GM19023 (cell line): ENCODE measurements at regions not wholly inside any gene's neighbourhood (a gene's known extent, or its start where the extent isn't known, plus 50 kb on each side); places are given as distances from the start of the nearest gene placed in this dataset.

Source experiments
- ATAC-seq: cut with Tn5 transposase; IDR thresholded peaks from one replicate; pipeline ENCODE4 v1.9.1; 2021; ENCODE audit warnings: mild to moderate bottlenecking, moderate library complexity; ENCODE audit not compliant: unreplicated experiment

DNA sequence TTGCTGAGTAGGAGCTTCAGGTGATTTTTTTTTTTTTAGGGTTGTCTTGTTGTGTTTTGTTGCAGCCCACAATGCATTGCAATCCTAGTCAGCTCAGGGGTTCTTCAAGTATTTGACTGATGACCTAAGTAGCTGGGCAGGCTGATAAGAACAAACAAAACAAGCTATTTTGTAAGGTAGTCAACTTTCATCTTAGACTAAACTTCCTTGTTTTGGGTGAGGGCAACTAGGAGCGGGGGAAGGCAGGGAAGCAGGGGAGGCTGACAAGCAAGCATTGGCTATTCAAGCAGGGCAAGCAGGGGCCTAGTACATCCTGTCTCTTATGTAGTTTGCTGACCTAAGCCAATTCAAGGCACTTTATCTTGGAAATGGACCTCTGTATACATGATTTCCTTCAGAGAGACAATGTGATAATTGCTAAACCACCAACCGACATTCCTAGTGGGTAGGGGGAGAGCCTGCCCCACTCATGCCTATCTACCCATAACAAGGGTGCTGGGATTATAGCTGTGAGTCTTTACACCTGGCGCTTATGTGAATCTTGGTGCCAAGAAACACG is 163.3 kb upstream of the PRKCQ start:
- ATAC-seq: no peak

DNA sequence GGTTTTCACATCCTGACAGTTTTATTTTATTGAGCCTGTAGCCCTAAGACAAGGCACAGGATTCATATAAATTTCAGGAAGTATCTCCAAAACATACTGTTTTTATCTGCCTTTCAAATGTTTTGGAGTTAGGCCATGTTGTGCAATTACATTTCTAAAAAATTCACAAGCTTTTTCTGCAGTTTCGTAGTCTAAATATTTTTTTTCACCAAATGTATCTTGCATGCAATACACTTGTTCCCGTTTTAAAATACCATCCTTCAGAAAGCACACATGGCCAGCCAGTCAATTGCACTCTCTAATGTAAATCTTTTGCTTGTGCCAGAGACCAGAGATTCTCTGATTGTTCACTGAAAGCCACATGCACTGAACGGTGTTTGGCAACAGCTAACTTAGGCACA is 161.5 kb upstream of the PRKCQ start:
- no peak for ATAC-seq

DNA sequence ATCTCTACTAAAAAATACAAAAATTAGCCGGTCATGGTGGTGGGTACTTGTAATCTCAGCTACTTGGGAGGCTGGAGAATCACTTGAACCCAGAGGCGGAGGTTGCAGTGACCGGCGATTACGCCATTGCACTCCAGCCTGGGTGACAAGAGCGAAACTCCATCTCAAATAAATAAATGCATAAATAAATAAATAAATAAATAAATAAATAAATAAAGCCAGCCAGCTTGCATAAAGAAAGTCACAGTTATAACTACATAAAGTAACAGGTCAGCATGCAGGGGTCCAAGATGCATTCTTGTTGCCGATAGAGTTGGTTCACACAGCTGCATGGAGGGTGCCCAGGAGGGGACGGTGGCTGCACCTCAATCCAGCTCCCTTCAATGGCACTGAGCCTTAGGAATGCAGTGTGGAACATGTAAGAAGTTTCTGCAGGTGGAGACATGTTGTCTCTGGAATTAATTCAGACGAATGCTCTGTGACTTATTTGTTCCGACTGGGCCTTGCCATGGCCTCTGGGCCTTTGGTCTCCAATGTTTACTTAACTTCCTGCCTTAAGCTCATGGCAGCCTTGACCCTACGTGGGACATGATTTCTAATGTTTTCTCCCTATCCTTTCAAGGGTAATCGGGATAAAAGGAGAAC is 159.6 kb upstream of the PRKCQ start:
- ATAC-seq: no peak

DNA sequence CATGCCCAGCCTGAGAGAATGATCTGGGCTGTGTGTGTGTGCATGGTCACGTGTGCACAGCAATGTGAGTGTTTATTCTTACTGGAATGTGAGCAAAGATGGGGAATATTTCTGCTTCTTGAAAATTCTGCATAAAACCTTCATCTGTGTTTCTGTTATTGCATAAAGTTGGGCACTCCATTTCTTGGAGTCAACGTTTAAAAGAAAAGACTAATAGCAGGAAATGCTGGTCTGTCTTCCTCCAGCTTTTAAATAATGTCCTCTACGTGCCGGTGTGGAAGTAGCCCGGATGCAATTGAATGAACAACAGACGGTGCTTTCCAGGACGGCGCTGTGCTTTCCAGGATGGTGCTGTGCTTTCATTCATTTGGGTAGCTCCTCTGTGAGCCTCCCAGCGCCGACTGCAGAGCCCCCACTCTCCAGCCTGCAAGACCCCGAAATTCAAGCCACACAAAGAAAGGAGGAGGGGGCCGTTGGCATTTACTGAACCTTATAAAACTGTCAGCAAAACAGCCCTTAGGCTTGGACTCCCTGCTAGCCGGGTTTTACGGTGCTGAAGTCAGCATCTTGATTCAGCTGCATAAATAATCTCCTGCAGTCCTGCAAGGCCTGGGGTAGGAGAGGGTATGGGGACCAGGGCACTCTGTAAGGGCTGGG is 158.2 kb upstream of the PRKCQ start:
- ATAC-seq: no peak

DNA sequence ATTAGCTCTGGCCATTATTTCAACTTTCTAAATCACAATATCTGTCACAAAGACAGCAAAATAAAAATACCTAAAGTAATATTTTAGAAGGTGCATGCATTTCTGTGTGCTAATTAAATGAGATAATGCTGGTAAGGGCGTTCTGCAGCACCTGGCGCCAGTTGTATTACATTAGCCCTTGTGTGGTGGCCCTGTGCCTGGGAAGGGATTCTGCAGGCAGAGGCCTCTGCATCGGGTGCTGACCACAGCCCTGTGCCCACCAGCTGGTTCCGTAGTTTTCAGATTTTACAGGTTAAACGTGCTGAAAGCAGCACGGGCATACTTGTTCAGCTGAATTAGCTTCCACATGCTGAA is 157.7 kb upstream of the PRKCQ start:
- no peak for ATAC-seq

DNA sequence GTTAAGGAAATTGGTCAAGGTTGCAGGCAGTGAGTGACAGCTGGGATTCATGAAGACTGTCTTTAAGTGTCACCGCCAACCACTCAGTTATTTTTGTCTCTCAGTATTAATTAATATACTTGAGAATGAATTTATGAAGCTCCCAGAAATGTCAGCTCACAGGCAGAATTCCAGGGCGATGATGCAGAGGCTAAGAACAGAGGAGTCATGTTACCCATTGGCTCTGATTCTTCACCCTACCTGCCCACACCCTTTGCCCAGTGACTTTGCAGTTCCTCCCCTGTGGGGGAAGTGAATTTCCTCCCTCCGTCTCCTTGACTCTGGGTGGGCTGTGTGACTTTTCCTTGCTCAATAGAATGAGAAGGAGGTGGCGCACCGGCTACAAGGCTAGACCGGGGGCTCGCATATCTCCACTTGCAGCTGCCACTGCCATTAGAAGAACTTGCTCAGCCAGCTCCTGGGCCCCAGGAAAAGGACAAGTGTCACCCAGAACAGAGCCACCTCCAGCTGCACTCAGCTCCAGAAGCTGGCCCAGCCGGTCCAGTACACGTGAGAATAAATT is 157.1 kb upstream of the PRKCQ start:
- ATAC-seq: no peak

DNA sequence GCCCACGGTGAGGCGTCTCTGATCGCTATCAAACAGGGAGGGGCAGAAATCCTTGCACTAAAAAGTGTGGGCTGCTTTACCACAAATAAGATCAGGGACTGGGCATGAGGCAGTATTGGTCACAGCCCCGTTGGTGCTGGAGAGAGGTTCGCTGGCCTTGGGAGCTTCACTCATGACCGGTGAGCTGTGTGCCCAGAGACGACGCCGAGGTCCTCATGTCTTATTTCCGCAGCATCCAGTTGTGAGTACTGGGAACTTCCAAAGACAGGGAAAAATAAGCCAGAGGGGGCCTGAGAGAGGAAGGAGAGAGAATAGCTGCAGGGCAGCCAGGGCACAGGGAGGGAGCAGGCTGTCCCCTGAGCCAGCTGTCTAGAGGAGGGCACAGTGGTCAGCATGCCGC is 154.2 kb upstream of the PRKCQ start:
- ATAC-seq: no peak

DNA sequence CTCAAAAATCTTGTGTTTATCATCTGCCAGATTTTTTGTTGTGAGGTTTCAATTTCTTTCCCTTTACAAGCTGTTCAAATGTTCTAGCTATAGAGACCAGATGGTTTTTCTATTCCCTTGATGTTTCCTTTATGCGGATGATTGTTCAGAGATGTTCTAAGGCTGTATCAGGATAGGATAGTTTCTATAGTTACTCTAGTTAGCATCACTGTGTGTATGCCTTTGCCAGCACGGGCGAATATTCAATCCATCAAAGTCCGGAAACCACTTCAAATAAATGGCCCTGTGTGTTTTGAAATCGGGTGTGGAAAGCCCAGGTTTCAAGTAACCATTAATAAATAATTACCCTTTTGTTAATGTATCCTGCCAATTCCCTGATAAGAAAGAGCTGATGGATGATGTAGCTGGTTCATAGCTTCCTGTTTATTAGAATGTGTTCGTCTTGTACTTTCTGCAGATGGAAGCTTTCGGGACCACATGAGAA is 149.8 kb upstream of the PRKCQ start:
- no peak for ATAC-seq

DNA sequence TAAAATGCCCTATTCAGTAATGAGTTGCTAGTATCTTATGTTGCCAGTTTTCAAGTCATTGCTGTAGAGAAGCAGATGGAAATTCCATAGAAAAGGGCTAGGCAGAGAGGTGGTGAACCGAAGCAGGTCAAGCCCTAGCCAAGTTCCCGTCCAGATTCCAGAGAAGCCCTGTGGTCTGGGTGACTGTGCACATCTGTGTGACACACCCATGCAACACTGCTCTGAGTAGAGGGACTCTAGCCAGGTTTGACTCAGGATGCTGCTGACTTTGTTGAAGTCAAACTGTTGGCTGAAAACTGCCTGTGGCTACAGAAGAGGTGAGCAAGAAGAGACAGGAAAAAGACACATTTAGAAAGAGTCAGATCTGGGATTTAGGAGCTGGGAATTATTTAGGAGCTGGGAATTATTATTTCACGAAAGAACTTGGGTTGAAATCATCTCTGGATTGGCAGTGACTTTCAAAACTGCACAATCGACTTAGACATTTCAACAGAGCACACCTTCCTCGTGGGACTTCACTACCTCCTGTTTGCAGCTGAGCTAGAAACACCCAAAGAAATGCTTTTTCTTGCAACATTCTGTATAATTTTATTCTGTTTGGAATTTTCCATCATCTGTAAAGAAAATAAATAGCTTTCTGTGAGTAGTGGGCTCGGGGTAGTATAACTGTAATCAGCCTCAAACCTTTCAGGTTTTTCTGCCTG is 149.1 kb upstream of the PRKCQ start:
- ATAC-seq: no peak

DNA sequence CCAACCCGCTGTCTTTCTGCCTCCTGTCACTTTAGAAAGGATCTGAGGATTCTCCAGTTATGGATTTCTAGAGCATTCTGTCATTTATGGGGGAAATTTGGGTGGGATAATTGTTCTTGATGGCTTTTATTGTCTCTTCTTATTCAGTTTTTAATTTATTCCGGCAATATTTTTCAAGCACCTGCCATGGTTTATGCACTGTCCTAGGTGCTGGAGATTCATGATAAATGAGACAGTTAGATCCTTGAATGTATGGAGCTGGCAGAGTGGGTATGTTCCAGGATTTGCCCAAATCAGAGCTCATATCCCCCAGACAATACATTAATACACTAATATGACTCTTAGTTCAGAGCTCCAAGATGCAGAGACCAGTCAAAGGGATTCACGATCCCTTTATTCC is 146.8 kb upstream of the PRKCQ start:
- ATAC-seq: no peak

DNA sequence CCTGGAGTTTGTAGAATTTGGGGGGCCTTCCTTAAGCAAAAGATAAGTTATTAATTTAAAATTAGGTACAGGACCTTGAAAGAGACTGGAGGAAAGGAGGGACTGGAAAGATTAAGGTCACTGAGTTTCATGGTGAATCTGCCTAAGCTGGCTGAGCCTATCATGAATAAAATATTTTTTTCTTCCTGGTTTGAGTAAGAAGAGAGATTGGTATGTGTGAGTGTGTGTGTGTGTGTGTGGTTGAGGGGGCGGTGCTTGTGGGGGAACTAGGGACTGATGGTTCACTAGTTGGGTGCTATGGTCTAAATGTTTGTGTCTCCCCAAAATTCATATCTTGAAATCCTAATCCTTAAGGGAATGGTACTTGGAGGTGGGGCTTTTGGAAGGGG is 142.5 kb upstream of the PRKCQ start:
- no peak for ATAC-seq

DNA sequence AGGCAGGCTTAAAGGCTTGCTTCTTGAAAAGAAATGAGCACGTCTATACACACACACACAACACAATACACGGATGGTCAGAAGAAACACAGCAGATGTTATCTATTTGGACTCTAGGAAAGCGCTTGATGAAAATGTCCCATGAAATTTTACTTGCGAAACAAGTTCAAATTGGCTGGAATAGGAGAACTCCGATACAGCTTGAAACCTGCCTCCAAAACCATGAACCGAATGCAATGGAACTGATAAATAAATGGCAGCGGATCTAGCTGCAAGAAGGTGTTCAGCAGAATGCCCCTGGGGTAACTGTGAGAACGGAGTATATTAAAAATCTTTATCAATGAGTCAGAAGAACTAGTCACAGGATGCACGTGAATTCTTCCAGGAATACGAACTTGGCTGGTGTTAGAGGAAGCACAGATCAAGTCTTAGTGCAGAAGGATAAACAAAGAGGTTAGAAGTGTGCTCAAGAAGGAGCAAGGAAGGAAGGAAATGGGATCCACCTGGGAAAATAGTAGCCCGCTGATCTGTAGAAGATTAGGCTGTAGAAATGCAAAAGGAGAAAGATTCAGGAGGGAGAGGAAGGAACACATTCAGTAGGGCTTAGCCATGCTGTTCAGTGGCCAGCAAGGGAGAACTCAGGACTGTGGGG is 142.0 kb upstream of the PRKCQ start:
- ATAC-seq: no peak

DNA sequence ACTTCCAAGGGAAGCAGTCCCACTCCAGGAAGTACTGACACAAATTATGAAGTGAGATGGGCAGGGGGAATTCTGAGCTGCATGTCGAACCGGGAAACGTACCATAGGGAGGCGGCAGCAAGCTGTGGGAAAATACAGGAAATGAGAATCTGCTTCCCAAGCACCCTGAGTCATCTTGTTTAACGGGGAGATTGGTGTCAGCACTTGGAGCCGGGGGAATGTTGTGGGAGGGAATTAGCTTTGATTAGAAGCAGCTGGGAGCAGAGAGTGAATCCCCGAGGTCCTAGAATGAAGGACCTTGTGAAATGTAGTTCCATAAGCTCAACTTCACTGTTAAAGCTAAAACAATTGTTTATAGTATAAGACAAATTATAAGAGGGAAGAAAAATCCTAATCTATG is 141.4 kb upstream of the PRKCQ start:
- no peak for ATAC-seq

DNA sequence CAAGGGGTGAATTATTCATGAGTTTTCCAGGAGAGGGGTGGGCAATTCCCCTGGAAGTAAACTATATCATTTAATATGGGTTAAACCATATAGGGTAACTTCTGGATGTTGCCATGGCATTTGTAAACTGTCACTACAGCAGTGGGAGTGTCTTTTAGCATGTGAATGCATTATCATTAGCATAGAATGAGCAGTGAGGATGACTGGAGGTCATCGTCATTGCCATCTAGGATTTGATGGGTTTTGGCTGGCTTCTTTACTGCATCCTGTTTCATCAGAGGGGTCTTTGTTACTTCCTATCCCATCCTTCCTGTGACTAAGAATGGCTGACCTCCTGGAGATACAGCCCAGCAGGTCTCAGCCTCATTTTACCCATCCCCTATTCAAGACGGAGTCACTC is 139.5 kb upstream of the PRKCQ start:
- no peak for ATAC-seq

DNA sequence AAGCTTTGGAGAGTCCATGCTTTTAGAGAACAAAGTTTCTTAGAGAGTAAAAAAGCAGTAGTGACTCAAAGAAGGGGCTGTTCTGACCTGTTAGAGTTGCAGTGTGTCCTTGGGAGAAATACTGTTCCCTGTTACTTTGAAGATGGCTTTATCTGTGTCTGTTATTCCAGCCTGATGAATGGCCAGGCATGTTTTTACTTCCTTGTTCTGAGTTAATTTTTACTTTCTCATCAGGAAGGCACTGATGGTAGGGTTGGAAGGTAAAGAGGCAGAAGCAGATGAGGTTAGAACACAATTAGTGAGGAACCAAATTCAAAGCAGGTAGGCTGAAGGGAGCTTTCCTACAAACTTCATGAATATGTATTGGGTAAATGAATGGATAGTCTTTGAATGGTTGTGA is 138.5 kb upstream of the PRKCQ start:
- no peak for ATAC-seq

DNA sequence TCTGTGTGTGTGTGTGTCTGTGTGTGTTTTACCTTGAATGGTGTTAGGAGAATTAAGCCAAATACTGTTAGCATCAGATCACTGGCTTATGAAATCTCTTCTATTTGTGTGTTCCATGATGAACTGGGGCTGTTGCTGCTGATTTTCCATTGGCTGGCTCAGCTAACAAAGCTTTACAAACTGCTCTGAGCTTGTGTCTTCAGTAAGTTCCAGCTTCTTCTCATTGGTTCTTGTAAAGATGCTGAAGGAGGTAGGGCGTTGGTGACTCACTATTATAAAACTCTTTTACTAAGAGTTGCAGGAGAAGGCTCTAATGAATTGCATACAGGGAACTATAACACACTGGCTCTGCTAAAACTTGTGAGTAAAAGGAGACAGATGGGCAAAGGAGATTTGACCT is 136.4 kb upstream of the PRKCQ start:
- no peak for ATAC-seq

DNA sequence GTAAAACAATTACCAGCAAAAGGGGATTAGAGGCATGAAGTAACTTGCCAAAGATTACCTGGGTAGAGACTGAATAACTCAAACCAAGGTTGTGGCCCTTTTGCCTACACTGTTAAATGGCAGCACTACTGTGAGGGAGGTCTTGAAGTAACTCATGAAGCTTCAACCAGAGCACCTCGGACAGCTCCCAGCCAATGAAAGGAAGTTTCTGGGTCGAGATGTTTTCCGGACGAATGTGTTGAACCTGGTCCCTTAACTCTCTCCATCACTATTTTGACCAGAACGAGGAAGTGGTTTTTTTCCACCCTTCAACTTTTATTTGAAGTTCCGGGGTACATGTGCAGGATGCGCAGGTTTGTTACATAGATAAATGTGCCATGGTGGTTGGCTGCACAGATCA is 133.6 kb upstream of the PRKCQ start:
- ATAC-seq: no peak

DNA sequence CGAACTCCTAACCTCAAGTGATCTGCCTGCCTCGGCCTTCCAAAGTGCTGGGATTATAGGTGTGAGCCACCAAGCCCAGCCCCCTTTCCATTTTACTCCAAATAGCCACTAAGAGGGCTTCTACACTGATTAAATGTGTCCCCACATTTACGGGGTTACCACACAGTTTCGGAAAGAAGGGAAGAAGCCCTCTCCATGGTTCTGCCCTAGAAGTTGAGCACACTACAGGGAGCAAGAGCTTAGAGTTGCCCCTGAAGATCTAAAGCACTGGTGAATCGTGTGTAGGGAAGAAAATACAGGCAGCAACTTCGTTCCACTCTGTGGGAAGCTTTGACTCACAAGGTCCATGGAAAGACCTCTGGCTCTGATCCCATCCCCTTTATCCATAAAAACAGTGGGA is 133.0 kb upstream of the PRKCQ start:
- ATAC-seq: no peak

DNA sequence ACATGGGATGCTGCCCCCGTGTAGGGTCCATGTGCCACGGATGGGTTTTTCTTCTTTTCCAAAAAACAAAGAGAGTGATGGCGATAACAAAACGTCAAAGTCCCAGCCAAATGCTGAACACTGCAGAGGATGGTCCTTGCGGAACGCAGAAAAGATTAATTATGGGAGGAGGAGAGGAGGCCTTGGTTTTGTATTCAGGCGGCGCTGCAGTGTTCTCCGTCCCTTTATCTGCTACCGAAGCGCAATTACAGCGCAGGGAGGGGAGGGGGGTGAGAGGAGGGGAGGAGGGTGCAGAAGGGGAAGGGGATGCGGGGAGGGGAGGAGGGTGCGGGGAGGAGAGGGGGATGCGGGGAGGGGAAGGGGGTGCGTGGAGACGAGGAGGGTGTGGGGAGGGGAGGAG is 131.8 kb upstream of the PRKCQ start:
- no peak for ATAC-seq

DNA sequence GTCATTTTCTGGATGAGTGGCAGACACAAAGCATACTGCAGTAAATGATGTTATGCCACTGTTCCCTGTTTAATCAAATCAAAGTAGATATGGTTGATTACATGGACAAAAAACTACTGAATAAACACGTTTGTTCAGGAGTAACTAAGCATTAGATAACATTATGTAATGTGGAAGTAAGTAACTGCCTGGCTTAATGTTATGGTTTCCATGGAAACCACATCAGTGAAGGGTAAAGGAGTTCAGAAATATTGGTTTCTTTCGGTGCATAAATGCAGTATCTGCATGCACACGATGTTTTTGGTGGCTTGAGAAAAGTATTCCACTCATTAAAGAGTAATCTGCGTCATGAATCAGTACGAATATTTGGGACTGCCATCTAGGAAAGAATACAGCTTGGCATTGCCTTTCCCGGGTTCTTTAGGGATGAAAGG is 131.3 kb upstream of the PRKCQ start:
- ATAC-seq: no peak

DNA sequence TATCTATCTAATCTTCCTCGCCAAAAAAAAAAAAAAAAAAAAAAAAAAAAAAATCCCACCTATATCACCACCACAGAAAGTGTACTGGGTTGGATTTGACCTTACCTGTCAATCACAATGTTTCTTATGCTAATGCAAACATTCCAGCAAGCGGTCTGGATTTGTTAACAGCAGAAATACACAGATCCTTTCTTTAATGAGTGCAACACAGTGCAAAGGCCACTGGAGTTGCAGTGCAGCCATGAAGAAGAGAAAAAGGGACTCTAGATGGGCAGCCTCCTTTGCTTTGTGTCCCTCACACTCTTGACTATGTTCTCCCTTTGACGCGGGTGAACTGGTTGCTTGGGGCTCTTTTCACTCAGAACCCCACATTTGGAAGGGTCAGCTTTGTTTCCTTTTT is 127.3 kb upstream of the PRKCQ start:
- no peak for ATAC-seq
